Urothelium cell line (cell line): ENCODE measurements at regions not wholly inside any gene's neighbourhood (a gene's known extent, or its start where the extent isn't known, plus 50 kb on each side); places are given as distances from the start of the nearest gene placed in this dataset.

Source experiments
- DNase-seq: peaks from one replicate; pipeline ENCODE4 v3.0.0; 2011; ENCODE audit warnings: low spot score, mixed read lengths
- FAIRE-seq: peaks from 2 replicates; lab custom pipeline; 2011; peaks lifted over from hg19 to GRCh38; lab: Jason Lieb, UNC

GRCh38 chr15:96270581-96271172 is 59.8 kb upstream of the NR2F2 start:
- FAIRE-seq (no peak), DNase-seq (peak; percentile 31)

GRCh38 chr15:96272427-96272826 is 58.1 kb upstream of the NR2F2 start:
- FAIRE-seq (no peak), DNase-seq (no peak)

- DNase-seq (peak; percentile 83), FAIRE-seq (peak; percentile 83)
Measured at GRCh38 chr15:96273317-96274086, 57.0 kb upstream of the NR2F2 start.

- DNase-seq (no peak), FAIRE-seq (no peak)
Measured at GRCh38 chr15:96274087-96274440, 56.4 kb upstream of the NR2F2 start.

DNA sequence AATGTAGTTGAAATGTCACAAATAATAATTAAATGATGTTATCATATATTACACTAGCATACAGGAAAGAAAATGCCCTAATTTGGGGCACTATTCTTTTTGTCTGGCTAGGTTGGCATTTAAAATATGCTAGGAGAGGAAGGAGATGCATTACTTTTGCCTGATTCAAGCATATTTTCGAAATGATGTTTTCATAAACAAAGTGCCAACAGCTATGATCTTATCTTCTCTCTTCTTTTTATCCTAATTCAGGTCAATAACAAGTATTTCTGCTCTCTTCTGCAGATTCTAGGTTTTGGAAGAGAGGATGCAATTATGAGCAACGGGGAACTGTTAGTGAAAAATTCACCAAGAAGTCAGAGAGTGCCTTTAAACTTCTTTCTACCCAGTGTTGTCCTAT is 55.8 kb upstream of the NR2F2 start:
- DNase-seq: no peak
- FAIRE-seq: no peak

DNA sequence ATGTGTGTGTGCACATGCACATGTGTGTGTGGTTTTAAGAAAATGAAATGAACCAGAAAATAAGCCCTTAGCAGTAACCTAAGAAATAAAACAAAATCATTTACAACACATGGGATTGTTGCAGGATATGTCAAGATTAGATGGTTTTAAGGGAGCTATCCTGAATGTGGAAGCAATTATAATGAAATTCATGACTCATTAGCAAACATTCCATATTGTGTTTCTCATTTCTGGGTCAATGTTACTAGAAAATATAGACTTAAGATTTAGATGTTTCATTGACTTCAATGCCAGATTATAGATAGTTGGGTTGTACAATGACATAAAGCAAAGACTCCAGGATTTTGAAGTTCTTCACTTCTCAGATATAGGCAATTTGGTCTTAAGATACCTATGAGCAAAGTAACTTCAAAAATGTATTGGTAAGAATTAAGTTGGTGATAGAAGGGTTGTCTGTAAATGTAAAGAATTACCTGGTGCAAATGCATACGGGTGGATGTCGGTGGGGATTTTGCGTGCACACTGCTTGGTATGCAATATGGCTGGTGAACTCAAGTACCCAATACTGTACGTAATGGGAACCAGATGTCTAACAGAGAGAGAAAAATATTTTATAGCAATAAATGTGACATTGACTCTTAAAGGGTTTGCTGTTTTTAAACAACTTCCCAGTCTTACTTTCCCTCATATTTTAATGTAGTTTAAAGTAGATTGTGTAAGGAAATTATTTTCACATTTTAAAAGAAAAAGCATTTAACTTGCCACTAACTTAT is 53.9 kb upstream of the NR2F2 start:
- no peak for FAIRE-seq
- DNase-seq: no peak
